GM18498 (cell line): ENCODE measurements at regions not wholly inside any gene's neighbourhood (a gene's known extent, or its start where the extent isn't known, plus 50 kb on each side); places are given as distances from the start of the nearest gene placed in this dataset.
"Not testable (repeated sequence)": the region's sequence is repeated elsewhere in the genome, so short reads cannot be mapped to it uniquely, and the experiment has no call there.

Experiments
- ATAC-seq: cut with Tn5 transposase; IDR thresholded peaks from one replicate; pipeline ENCODE4 v1.9.1; 2021; ENCODE audit warnings: mild to moderate bottlenecking, moderate library complexity; ENCODE audit not compliant: unreplicated experiment

DNA sequence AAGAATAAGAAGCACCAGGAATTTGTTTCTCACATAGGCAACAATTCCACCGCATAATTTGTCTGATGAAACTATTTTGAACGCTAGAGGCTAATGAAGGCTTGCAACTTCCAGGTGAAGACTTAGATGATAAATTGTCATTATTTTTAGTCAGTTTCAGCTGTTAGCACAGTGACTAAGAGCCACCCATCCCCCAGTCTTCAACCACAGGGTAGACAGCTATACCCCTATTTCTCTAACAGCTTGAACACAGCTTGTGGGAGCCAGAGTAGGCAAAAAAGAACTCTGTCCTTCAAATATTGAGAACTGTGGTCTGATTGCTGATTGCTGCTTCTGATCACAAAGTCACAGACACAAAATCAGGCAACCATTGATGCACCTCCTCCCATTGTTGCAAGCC is 1124.8 kb upstream of the PRR20A start:
- ATAC-seq, result no peak

- ATAC-seq, result no peak
Observed at GRCh38 chr13:56019606-56020005, 1121.1 kb upstream of the PRR20A start.

- no peak for ATAC-seq
Observed at GRCh38 chr13:56020425-56020824, 1120.3 kb upstream of the PRR20A start.

DNA sequence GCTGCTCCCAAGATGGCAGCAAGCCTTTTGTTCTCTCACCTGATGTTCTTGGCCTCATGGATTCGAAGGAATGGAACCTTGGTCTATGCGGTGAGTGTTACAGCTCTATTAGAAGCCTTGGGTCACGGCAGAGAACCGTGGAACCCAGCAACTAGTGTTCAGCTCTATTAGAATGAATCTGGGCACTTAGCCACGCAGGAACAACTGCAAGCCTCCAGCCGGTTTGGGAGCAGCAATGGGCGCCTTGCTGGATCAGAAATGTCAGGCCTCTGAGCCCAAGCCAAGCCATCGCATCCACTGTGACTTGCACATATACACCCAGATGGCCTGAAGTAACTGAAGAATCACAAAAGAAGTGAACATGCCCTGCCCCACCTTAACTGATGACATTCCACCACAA is 1100.7 kb upstream of the PRR20A start:
- ATAC-seq, result no peak

- no peak for ATAC-seq
Observed at GRCh38 chr13:56066321-56066720, 1074.4 kb upstream of the PRR20A start.

GRCh38 chr13:56102641-56103040 is 1038.1 kb upstream of the PRR20A start:
- ATAC-seq, result no peak

GRCh38 chr13:56110751-56111150 is 1030.0 kb upstream of the PRR20A start:
- ATAC-seq, result no peak

DNA sequence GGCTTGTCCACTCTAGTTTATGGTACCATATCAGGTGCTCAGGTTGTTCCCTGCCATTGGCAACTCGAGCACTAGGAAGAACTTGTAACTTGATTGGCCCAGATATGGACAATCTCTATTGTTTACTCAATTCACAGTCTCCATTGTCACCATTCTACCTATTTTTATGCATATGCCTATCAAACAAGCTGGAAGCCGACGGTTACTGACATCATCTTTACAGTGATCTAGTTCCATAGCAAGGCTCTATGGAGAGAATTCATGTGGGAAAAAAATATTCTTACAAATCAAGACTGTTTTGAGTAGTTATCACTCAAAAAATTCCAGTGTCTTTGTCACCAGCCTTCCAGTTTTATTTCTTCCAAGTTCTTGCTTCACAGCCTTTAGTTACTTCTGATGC is 1006.2 kb upstream of the PRR20A start:
- no peak for ATAC-seq

GRCh38 chr13:56166864-56167263 is 973.9 kb upstream of the PRR20A start:
- ATAC-seq, result no peak

DNA sequence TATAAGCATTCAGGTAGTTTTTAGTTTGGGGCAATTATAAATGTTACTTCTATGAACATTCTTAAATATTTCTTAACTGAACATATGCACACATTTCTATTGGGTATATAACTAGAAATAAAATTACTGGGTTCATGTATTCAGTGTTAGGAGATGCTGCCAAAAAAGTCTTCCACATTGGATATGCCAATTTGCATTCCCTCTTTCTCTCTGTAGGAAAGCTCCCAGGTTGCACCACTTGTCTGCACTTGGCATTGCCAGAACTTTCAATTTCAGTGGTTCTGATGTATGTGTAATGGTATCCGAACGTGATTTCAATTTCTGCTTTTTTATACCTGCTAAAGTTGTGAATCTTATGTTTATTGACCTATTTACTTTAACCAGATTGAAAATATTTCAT is 972.1 kb upstream of the PRR20A start:
- no peak for ATAC-seq

GRCh38 chr13:56173346-56173745 is 967.4 kb upstream of the PRR20A start:
- no peak for ATAC-seq

- no peak for ATAC-seq
Observed at GRCh38 chr13:56182598-56182997, 958.1 kb upstream of the PRR20A start.

DNA sequence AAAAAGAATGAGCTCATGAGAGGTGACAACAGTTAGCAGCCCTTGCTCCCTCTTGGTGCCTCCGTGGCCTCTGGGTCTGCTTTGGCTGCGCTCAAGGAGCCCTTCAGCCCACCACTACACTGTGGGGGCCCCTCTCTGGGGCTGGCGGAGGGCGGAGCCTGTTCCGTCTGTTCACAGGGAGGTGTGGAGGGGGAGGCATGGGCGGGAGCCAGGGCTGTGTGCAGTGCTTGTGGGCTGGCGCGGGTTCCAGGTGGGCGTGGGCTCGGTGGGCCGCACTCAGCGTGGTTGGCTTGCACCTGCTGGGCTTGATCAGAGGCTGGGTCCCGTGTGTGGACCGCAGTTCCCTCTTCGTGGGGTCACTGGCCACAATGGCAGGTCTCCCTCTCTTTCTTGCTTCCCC is 953.4 kb upstream of the PRR20A start:
- no peak for ATAC-seq

DNA sequence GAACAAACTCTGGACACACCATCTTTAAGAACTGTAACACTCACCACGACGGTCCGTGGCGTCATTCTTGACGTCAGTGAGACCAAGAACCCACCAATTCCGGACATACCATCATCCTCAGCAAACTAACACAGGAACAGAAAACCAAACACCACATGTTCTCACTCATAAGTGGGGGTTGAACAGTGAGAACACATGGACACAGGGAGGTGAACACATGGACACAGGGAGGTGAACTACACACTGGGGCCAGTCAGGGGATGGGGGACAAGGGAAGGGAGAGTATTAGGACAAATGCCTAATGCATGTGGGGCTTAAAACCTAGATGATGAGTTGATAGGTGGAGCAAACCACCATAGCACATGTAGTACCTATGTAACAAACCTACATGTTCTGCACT is 952.1 kb upstream of the PRR20A start:
- ATAC-seq, result not testable (repeated sequence)

DNA sequence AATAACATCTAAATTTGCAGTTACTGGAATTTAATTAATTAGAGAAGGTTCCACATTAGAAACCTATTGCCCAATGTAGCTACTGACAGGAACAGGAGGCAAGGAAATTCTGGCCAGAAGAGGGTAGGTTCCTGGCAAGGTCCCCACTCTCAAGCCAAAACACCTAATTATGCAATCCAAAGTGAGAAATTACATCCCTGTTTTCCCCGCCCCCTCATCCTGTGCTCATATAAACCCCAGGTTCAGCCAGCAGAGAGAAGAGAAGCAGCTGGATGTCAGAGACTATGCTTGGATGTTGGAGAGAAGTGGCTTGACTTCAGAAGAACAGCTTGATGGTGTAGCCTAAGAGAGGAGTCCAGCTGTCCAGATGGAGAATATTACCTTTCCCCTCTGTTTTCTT is 951.3 kb upstream of the PRR20A start:
- no peak for ATAC-seq

GRCh38 chr13:56189978-56190377 is 950.7 kb upstream of the PRR20A start:
- ATAC-seq, result no peak

DNA sequence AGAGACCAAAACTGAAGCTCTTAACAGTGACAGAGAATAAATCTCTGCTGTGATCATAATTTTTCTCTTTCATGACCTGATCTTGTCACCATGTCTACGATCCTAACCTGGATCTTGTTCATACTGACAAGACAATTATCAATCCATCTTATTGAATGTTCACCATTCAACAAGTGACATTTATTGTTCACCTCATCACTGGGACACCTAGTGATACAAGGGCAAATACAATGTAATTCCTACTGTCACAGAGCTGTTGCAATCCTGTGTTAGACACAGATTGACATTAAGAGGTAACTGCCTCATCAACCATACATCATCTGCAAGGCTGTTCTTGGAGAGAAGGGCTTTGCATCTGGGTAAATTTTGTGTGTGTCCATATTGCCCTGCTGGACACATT is 942.4 kb upstream of the PRR20A start:
- no peak for ATAC-seq

DNA sequence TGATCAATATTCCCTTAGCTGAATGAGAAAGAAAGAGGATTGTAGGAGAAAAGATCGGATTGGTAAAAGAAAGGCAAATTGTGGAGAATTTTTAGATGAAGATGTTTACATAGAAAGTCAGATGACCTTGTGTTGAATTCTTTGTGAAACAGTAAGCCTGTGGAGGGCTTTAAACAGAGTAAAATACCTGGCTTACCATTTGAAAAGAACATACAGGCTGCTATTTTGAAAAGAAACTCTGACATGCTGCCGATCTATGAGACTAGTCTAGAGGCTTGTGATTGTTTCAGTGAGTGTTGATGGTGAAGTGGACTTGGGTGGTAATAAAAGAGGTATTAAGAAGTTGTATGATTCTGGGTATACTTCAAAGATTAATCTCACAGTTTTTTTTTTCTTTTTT is 938.9 kb upstream of the PRR20A start:
- no peak for ATAC-seq

DNA sequence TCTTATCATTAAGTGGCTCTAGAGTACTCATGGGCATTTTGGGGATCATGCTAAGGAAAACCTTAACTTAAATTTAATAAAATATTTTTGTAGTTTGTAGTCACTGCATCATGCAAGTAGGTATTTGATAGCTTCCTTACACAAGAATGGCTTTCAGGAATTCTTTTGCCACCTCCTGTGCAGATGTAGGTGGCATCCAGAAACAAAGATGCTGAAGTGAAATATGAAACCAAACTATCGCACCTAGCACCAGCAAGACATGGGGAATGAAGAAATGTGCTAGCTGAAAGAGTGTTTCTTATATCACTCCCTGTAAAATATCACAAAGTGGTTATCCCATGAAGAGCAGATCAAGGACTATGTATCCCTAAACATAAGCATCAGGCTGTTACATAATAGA is 924.5 kb upstream of the PRR20A start:
- no peak for ATAC-seq

DNA sequence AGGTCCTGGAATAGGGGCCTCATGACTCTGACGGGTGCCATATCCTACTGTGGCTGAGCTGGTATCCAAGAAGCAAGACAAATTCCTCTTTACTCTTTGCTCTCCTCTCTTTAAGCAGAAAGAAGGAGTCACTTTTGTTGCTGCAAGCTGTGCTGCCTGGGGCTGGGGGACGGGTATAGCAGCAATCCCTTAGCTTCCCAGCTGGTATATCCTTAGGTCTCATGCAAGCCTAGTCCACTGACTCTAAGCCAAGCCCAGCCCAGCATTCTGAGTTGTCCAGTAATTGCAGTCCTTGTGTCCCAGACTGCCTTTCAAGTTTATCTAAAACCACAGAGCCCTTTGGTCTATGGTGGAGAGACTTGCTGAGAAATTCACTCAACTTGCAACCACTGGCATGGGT is 893.0 kb upstream of the PRR20A start:
- ATAC-seq, result no peak

- ATAC-seq, result no peak
Observed at GRCh38 chr13:56271686-56272085, 869.0 kb upstream of the PRR20A start.

GRCh38 chr13:56283262-56283828 is 857.4 kb upstream of the PRR20A start:
- ATAC-seq, result no peak

DNA sequence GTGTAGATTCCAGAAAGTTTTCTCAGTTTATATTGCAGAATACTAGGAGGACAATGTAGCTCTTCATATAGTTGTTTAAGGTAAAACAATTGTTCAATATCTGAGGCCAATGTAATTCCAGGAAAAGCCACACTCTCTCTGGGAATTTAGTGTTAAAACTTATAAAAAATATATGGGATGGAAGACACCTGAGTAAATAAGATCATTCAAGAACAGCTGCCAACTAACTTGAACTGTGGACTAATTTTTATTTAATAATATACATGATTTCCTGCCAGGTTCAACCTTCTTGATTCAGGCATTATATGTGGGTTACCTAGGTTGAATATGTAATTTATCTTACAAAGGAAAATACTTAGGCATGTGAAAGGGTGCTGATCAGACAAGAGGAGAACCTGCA is 841.1 kb upstream of the PRR20A start:
- no peak for ATAC-seq

- no peak for ATAC-seq
Observed at GRCh38 chr13:56314765-56315164, 826.0 kb upstream of the PRR20A start.
